ENCODE measurements at regions not wholly inside any gene's neighbourhood (a gene's known extent, or its start where the extent isn't known, plus 50 kb on each side); places are given as distances from the start of the nearest gene placed in this dataset.

DNA sequence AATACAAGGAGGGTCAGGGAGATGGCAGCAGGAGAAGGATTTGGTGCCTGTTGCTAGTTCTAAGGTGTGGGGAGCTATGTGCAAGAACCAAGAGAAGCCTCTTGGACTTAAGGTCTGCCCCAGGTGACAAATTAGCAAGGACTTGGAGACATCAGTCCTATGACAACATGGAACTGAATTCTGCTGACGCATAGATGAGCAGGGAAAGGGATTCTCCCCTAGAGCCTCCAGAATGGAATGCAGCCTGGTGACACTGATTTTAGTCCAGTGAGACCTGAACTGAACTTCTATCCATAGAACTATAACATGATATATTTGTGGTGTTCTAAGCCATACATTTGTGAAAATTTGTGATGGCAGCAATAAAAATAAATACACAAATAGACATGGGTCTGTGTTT is 215.6 kb downstream of the ESM1 start:
- TF ChIP-seq, protein P1, sequence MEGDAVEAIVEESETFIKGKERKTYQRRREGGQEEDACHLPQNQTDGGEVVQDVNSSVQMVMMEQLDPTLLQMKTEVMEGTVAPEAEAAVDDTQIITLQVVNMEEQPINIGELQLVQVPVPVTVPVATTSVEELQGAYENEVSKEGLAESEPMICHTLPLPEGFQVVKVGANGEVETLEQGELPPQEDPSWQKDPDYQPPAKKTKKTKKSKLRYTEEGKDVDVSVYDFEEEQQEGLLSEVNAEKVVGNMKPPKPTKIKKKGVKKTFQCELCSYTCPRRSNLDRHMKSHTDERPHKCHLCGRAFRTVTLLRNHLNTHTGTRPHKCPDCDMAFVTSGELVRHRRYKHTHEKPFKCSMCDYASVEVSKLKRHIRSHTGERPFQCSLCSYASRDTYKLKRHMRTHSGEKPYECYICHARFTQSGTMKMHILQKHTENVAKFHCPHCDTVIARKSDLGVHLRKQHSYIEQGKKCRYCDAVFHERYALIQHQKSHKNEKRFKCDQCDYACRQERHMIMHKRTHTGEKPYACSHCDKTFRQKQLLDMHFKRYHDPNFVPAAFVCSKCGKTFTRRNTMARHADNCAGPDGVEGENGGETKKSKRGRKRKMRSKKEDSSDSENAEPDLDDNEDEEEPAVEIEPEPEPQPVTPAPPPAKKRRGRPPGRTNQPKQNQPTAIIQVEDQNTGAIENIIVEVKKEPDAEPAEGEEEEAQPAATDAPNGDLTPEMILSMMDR (IDR thresholded peaks at IDR 0.05; ENCODE audit: insufficient read depth, low read length, missing control alignments) = no peak
- POLR2A ChIA-PET = no interaction called here
- CTCF ChIA-PET = interaction anchor here (1.2 to 1.3 kb wide), 2 partner anchors 11 to 75 kb away, joined by 3 to 4 read pairs; no protein-coding TSS in a partner anchor
- H3K4me3 ChIP-seq (ENCODE audit: low read depth, low read length) = no peak overlapping the region
- no peak for DNase-seq (ENCODE audit: low read depth, low spot score)

DNA sequence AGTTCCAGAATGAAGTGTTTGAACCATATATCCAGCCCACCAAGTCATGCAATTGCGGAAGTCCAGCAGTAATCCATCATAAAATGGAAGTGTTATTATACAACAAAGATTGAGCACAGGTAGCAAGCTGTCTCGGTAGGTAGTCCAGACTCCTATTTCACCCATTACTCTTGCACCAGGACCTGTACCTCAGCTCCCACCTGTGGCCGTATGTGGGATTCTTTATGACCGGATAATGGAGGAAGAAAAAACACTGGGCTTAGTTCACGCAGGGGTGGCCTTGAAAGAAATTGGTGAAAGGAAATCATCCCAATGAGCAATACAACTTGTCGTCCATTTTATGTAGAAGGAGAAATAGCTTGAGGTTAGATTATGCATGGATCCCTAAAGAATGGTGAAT is 216.3 kb downstream of the ESM1 start:
- ChIA-PET CTCF (interaction anchor here (0.7 to 1.3 kb wide), 3 partner anchors 11 to 129 kb away, joined by 3 to 4 read pairs (median 3); no protein-coding TSS in a partner anchor), POLR2A (no interaction called here)
- H3K4me3 ChIP-seq (ENCODE audit: low read depth, low read length) = no peak overlapping the region
- DNase-seq (ENCODE audit: low read depth, low spot score) = no peak
- TF ChIP-seq, protein P1 (IDR thresholded peaks at IDR 0.05; ENCODE audit: insufficient read depth, low read length, missing control alignments) = no peak

DNA sequence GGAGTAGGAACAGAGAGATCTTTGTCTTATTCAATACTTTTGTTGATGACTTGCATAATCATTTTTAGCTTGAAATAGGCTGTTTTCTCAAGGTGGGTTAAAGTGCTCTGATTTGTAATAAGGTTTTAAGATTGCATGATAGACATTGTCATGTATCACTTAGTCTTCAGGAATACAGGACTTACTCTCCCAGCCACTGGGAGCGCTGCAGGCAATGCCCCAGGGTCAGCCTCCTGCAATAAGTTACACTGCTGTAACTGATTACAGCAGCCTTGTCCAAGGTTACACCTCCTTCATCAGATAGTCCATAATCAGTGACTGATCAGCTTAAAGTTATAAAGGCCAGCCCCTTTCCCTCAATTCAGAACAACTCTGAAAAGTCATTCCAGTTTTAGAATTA is 218.6 kb downstream of the ESM1 start:
- ChIA-PET CTCF (interaction anchor here (0.9 to 1.9 kb wide), 4 partner anchors 16 to 250 kb away, joined by 3 to 7 read pairs (median 4); no protein-coding TSS in a partner anchor), POLR2A (no interaction called here)
- TF ChIP-seq, protein P1 (IDR thresholded peaks at IDR 0.05; ENCODE audit: insufficient read depth, low read length, missing control alignments) = no peak
- H3K4me3 ChIP-seq (ENCODE audit: low read depth, low read length) = no peak overlapping the region
- no peak for DNase-seq (ENCODE audit: low read depth, low spot score)

DNA sequence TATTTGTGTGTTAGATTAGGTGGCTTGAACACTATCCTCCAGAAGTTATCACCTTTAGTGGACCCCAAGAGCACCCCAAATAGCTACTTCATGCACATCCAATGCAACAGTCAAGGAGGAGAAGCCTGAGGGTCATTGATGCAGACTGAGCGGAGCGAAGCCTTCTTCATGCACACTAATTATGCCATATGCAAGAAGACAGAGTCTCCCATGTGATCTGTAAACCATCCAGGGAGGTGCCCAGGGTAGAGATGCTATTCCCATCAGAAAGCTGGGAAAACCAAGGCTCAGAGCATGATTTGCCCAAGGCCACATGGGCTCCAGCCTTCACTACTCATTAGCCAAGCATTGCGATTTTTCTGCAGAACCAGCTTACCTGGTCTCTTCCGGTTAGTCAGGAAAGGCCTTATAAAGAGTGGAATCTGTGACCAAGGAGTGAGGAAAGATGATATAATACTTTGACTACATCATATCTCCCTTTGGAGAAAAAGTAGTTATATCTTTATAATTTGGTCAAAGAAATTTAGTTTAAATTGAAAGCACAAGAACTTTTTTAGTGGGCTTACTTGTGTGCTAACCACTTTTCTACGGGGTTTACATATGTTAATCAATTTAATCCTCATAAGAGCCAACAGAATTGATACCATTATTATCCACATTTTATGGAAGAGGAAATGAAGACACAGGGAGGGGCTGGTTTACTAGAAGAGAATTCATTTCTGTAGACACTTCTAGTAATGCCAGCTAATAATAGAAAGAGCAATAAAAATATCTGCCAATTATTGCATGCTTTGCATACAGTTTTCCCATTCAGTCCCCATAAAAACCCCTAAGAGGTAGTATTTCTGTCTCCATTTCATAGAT is 220.0 kb downstream of the ESM1 start:
- CTCF ChIA-PET = interaction anchor here (0.9 to 1.4 kb wide), 2 partner anchors 13 to 41 kb away, joined by 3 read pairs; no protein-coding TSS in a partner anchor
- POLR2A ChIA-PET = no interaction called here

DNA sequence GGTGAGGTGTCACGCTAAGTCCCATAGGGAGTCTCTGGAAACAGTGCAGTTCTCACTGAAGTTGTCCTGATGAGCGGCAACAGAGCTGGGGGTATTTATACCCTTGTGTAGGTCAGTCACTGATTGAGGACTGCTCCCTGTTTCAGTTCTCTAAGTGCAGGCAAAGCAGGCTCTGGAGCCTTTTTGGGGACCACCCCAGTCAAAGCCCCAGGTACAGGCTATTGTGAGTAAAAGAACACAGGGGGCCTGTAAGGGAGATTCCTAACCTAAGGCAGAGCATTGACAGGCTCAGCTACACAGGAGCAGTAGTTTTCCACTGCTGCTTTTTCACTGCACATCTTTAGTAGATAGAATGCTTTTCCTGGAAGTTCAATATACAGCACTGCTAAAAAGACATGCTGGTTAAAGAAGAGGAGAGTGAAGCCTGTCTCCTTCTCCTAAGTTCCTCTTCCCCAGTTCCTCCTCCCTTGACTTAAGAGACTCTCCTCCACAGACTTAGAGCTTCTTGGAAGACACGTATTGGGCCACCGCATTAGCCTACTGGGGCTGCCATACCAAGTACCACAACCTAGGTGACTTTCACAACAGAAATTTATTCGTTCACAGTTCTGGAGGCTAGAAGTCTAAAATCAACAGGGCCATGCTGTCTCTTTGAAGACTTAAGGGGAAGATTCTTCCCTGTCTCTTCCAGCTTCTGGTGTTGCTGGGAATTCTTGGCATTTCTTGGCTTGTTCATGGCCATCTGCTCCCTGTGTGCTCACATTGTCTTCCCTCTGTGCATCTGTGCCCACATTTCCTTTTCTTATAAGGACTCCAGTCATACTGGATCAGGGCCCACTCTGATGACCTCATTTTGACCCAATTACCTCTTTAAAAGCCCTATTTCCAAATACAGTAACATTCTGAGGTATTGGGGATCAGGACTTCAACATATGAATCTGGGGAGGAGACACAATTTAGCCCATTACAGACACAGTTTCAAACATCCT is 221.0 kb downstream of the ESM1 start:
- TF ChIP-seq, protein P1 (IDR thresholded peaks at IDR 0.05; ENCODE audit: insufficient read depth, low read length, missing control alignments) = no peak
- CTCF ChIA-PET = interaction anchor here (0.8 to 1.4 kb wide), 3 partner anchors 12 to 248 kb away, joined by 3 to 4 read pairs (median 3); no protein-coding TSS in a partner anchor
- no peak overlapping the region for H3K4me3 ChIP-seq (ENCODE audit: low read depth, low read length)
- POLR2A ChIA-PET = no interaction called here
- no peak for DNase-seq (ENCODE audit: low read depth, low spot score)

More for the DNA sequence above, 220.0 kb downstream of the ESM1 start:
- TF ChIP-seq, protein P1 (IDR thresholded peaks at IDR 0.05; ENCODE audit: insufficient read depth, low read length, missing control alignments) = no peak
- no peak for DNase-seq (ENCODE audit: low read depth, low spot score)
- H3K4me3 ChIP-seq (ENCODE audit: low read depth, low read length) = no peak overlapping the region
